ENCODE measurements at regions not wholly inside any gene's neighbourhood (a gene's known extent, or its start where the extent isn't known, plus 50 kb on each side); places are given as distances from the start of the nearest gene placed in this dataset.

DNA sequence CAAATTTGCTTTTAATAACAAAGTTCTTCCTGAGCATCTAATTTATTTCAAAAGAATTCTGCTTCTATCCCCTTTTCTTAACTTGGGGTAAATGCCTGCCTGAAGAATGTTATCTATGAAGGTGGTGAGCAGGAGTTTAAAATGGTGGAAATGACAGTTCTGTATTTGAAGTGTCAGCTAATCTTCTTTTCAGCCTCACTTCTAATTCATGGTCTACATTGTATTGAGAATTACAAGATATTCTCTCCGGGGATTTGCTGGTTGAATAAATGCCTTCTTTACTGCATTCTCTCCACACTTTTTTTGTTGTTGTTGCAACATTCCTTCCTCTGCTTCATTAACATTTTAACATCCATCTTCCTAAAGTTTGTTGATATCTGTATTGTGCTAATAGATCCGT is 143.1 kb upstream of the GRIN3A start:
- TF ChIP-seq POLR2A (IDR thresholded peaks at IDR 0.05): no peak
- TF ChIP-seq, protein P1, sequence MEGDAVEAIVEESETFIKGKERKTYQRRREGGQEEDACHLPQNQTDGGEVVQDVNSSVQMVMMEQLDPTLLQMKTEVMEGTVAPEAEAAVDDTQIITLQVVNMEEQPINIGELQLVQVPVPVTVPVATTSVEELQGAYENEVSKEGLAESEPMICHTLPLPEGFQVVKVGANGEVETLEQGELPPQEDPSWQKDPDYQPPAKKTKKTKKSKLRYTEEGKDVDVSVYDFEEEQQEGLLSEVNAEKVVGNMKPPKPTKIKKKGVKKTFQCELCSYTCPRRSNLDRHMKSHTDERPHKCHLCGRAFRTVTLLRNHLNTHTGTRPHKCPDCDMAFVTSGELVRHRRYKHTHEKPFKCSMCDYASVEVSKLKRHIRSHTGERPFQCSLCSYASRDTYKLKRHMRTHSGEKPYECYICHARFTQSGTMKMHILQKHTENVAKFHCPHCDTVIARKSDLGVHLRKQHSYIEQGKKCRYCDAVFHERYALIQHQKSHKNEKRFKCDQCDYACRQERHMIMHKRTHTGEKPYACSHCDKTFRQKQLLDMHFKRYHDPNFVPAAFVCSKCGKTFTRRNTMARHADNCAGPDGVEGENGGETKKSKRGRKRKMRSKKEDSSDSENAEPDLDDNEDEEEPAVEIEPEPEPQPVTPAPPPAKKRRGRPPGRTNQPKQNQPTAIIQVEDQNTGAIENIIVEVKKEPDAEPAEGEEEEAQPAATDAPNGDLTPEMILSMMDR (IDR thresholded peaks at IDR 0.05): no peak

All from upper lobe of left lung (tissue), 4 donors.